ENCODE measurements at regions not wholly inside any gene's neighbourhood (a gene's known extent, or its start where the extent isn't known, plus 50 kb on each side); places are given as distances from the start of the nearest gene placed in this dataset.

GRCh38 chr7:9842301-9842700 lies 1131.4 kb upstream of the PHF14 start:
- CTCF ChIA-PET = interaction anchor here (0.6 to 0.7 kb wide), 2 partner anchors 11 to 1178 kb away, joined by 3 read pairs; no protein-coding TSS in a partner anchor

More at GRCh38 chr7:9842301-9842700, 1131.4 kb upstream of the PHF14 start:
- Mint-ChIP-seq H3K9me3 (no peaks in the 10 kb centered on the region), H3K27me3 (ENCODE audit: low read depth) (no peaks in the 10 kb centered on the region), H3K36me3 (no peaks in the 10 kb centered on the region), H3K4me3 (no peak overlapping the region), H3K4me1 (no peaks in the 10 kb centered on the region), H3K27ac (no peak overlapping the region)
- DNase-seq (ENCODE audit: low spot score) = no peak
- TF ChIP-seq ZBTB43 (CRISPR knock-in tag; IDR thresholded peaks at IDR 0.05) (no peak), USF2 (CRISPR knock-in tag; IDR thresholded peaks at IDR 0.05) (no peak), ZNF138 (CRISPR knock-in tag; conservative IDR thresholded peaks at IDR 0.05) (no peak), SOX15 (CRISPR knock-in tag; IDR thresholded peaks at IDR 0.05) (no peak), AR (CRISPR knock-in tag; IDR thresholded peaks at IDR 0.05) (no peak), GRHL2 (CRISPR knock-in tag; IDR thresholded peaks at IDR 0.05; ENCODE audit: insufficient replicate concordance, severe bottlenecking) (no peak), ZNF512 (CRISPR knock-in tag; IDR thresholded peaks at IDR 0.05; ENCODE audit: borderline replicate concordance) (no peak), SMAD3 (CRISPR knock-in tag; IDR thresholded peaks at IDR 0.05; ENCODE audit: borderline replicate concordance) (no peak), TEAD1 (CRISPR knock-in tag; IDR thresholded peaks at IDR 0.05) (no peak), E2F5 (CRISPR knock-in tag; IDR thresholded peaks at IDR 0.05) (no peak), GTF2I (CRISPR knock-in tag; conservative IDR thresholded peaks at IDR 0.05) (no peak), PREB (CRISPR knock-in tag; IDR thresholded peaks at IDR 0.05; ENCODE audit: borderline replicate concordance) (no peak), ATF2 (CRISPR knock-in tag; IDR thresholded peaks at IDR 0.05; ENCODE audit: borderline replicate concordance, low read depth) (no peak), MYBL2 (CRISPR knock-in tag; IDR thresholded peaks at IDR 0.05) (no peak), USF1 (CRISPR knock-in tag; IDR thresholded peaks at IDR 0.05) (no peak), ZNF423 (CRISPR knock-in tag; IDR thresholded peaks at IDR 0.05) (no peak)
- POLR2A ChIA-PET = no interaction called here
- no peak for ATAC-seq

Measured in WTC11 (cell line).